ENCODE measurements at regions not wholly inside any gene's neighbourhood (a gene's known extent, or its start where the extent isn't known, plus 50 kb on each side); places are given as distances from the start of the nearest gene placed in this dataset.

GRCh38 chr3:193078996-193079753 lies 161.5 kb upstream of the MB21D2 start:
- Histone ChIP-seq H3K36me3 (replicated peaks; ENCODE audit: low read depth, low read length) (no peaks in the 10 kb centered on the region), H3K4me1 (ENCODE audit: low read length) (no peaks in the 10 kb centered on the region), H2AFZ (ENCODE audit: low read depth, low read length) (no peak overlapping the region)

DNA sequence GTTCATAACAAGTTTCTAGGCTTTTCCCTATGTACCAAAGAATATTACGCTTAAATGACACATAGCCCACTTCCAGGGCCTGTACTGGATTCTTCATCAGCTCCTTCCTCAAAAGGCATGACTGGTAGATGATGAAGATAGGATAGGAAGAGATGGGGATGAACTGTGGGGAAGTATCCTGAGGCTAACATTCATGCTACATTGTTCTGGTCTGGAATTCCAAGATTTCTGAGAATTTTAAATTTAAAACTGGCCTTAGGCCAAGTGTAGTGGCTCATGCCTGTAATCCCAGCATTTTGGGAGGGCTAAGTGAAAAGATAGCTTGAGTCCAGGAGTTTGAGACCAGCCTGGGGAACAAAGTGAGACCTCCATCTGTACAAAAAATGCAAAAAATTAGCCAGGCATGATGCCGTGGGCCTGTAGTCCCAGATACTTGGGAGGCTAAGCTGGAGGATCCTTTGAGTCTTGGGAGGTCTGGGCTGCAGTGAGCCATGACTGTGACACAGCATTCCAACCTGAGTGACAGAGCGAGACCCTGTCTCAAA lies 160.1 kb upstream of the PLAAT1 start:
- Histone ChIP-seq H3K4me2 (ENCODE audit: low read length) (no peak overlapping the region), H3K9me3 (ENCODE audit: insufficient read depth, low read length) (no peaks in the 10 kb centered on the region), H3K27me3 (ENCODE audit: low read depth, low read length) (no peaks in the 10 kb centered on the region), H3K9ac (ENCODE audit: low read length) (no peak overlapping the region), H3K27ac (ENCODE audit: low read length) (no peak overlapping the region), H3K4me3 (ENCODE audit: low read length) (no peak overlapping the region), H3K79me2 (ENCODE audit: low read length) (no peaks in the 10 kb centered on the region), H3K36me3 (replicated peaks; ENCODE audit: low read depth, low read length) (no peaks in the 10 kb centered on the region), H4K20me1 (ENCODE audit: insufficient read depth, low read length) (no peaks in the 10 kb centered on the region), H2AFZ (ENCODE audit: low read depth, low read length) (no peak overlapping the region), H3K4me1 (ENCODE audit: low read length) (no peaks in the 10 kb centered on the region)
- TF ChIP-seq, protein P1, sequence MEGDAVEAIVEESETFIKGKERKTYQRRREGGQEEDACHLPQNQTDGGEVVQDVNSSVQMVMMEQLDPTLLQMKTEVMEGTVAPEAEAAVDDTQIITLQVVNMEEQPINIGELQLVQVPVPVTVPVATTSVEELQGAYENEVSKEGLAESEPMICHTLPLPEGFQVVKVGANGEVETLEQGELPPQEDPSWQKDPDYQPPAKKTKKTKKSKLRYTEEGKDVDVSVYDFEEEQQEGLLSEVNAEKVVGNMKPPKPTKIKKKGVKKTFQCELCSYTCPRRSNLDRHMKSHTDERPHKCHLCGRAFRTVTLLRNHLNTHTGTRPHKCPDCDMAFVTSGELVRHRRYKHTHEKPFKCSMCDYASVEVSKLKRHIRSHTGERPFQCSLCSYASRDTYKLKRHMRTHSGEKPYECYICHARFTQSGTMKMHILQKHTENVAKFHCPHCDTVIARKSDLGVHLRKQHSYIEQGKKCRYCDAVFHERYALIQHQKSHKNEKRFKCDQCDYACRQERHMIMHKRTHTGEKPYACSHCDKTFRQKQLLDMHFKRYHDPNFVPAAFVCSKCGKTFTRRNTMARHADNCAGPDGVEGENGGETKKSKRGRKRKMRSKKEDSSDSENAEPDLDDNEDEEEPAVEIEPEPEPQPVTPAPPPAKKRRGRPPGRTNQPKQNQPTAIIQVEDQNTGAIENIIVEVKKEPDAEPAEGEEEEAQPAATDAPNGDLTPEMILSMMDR (IDR thresholded peaks at IDR 0.05; ENCODE audit: low read depth, low read length): no peak
- TF ChIP-seq EZH2phosphoT487 (IDR thresholded peaks at IDR 0.05; ENCODE audit: low read depth): no peak

More at GRCh38 chr3:193078996-193079753, 161.5 kb upstream of the MB21D2 start:
- H3K27ac ChIP-seq (ENCODE audit: low read length): no peak overlapping the region
- H4K20me1 ChIP-seq (ENCODE audit: insufficient read depth, low read length): no peaks in the 10 kb centered on the region
- no peak overlapping the region for H3K4me2 ChIP-seq (ENCODE audit: low read length)
- no peaks in the 10 kb centered on the region for H3K79me2 ChIP-seq (ENCODE audit: low read length)
- H3K9me3 ChIP-seq (ENCODE audit: insufficient read depth, low read length): no peaks in the 10 kb centered on the region
- TF ChIP-seq, protein P1 (IDR thresholded peaks at IDR 0.05; ENCODE audit: low read depth, low read length): no peak
- no peak for TF ChIP-seq EZH2phosphoT487 (IDR thresholded peaks at IDR 0.05; ENCODE audit: low read depth)
- H3K9ac ChIP-seq (ENCODE audit: low read length): no peak overlapping the region
- no peak overlapping the region for H3K4me3 ChIP-seq (ENCODE audit: low read length)
- H3K27me3 ChIP-seq (ENCODE audit: low read depth, low read length): no peaks in the 10 kb centered on the region

- H2AFZ ChIP-seq (ENCODE audit: low read depth, low read length): no peak overlapping the region
- no peaks in the 10 kb centered on the region for H3K79me2 ChIP-seq (ENCODE audit: low read length)
- no peaks in the 10 kb centered on the region for H4K20me1 ChIP-seq (ENCODE audit: insufficient read depth, low read length)
- no peaks in the 10 kb centered on the region for H3K27me3 ChIP-seq (ENCODE audit: low read depth, low read length)
- no peak overlapping the region for H3K9ac ChIP-seq (ENCODE audit: low read length)
- H3K4me1 ChIP-seq (ENCODE audit: low read length): no peaks in the 10 kb centered on the region
- no peak overlapping the region for H3K4me3 ChIP-seq (ENCODE audit: low read length)
- TF ChIP-seq EZH2phosphoT487 (IDR thresholded peaks at IDR 0.05; ENCODE audit: low read depth): no peak
- TF ChIP-seq, protein P1 (IDR thresholded peaks at IDR 0.05; ENCODE audit: low read depth, low read length): no peak
- no peaks in the 10 kb centered on the region for H3K36me3 ChIP-seq (replicated peaks; ENCODE audit: low read depth, low read length)
- no peak overlapping the region for H3K27ac ChIP-seq (ENCODE audit: low read length)
- H3K4me2 ChIP-seq (ENCODE audit: low read length): no peak overlapping the region
- H3K9me3 ChIP-seq (ENCODE audit: insufficient read depth, low read length): no peaks in the 10 kb centered on the region
Observed at GRCh38 chr3:193085655-193086054, 155.4 kb upstream of the PLAAT1 start.

- Histone ChIP-seq H3K4me3 (ENCODE audit: low read length) (no peak overlapping the region), H3K4me1 (ENCODE audit: low read length) (no peaks in the 10 kb centered on the region), H3K9ac (ENCODE audit: low read length) (no peak overlapping the region), H3K4me2 (ENCODE audit: low read length) (no peak overlapping the region), H3K79me2 (ENCODE audit: low read length) (no peaks in the 10 kb centered on the region), H3K27ac (ENCODE audit: low read length) (no peak overlapping the region), H3K36me3 (replicated peaks; ENCODE audit: low read depth, low read length) (no peaks in the 10 kb centered on the region), H2AFZ (ENCODE audit: low read depth, low read length) (no peak overlapping the region), H4K20me1 (ENCODE audit: insufficient read depth, low read length) (no peaks in the 10 kb centered on the region), H3K27me3 (ENCODE audit: low read depth, low read length) (no peaks in the 10 kb centered on the region), H3K9me3 (ENCODE audit: insufficient read depth, low read length) (no peaks in the 10 kb centered on the region)
- TF ChIP-seq EZH2phosphoT487 (IDR thresholded peaks at IDR 0.05; ENCODE audit: low read depth): no peak
- TF ChIP-seq, protein P1 (IDR thresholded peaks at IDR 0.05; ENCODE audit: low read depth, low read length): no peak
Observed at GRCh38 chr3:193086681-193087080, 154.3 kb upstream of the PLAAT1 start.
